ENCODE measurements at regions not wholly inside any gene's neighbourhood (a gene's known extent, or its start where the extent isn't known, plus 50 kb on each side); places are given as distances from the start of the nearest gene placed in this dataset.

GRCh38 chr3:14311729-14312128, 90.7 kb upstream of the SLC6A6 start:
- intact Hi-C loops (cut with DNase I; ENCODE audit: low total_unique reads) (no loop called here), in situ Hi-C loops (cut with MboI; ENCODE audit: low pct_ligation_motif_present in 1 of 4, low pct_unique_long_range_greater_than_20kb in 1 of 4, low sequenced_read_pairs in 3 of 4) (no loop called here)
- no peak for DNase-seq
- TF ChIP-seq POLR2AphosphoS5 (IDR thresholded peaks at IDR 0.05) (no peak), EP300 (IDR thresholded peaks at IDR 0.05; ENCODE audit: low read depth) (no peak), POLR2A (IDR thresholded peaks at IDR 0.05) (no peak), CTCF (IDR thresholded peaks at IDR 0.05) (no peak)
- H3K27me3 ChIP-seq = no peaks in the 10 kb centered on the region
- H3K36me3 ChIP-seq = no peaks in the 10 kb centered on the region
- no peaks in the 10 kb centered on the region for H3K9me3 ChIP-seq
- peak overlapping the region in 1 of 4 donors; percentile 27 for H3K27ac ChIP-seq
- H3K4me1 ChIP-seq = peaks cover 0 to 15% (median 8%) of the 10 kb centered on the region in 4 donors
- H3K4me3 ChIP-seq = no peak overlapping the region

GRCh38 chr3:14312375-14312774, 90.0 kb upstream of the SLC6A6 start:
- intact Hi-C loops (cut with DNase I; ENCODE audit: low total_unique reads) (no loop called here), in situ Hi-C loops (cut with MboI; ENCODE audit: low pct_ligation_motif_present in 1 of 4, low pct_unique_long_range_greater_than_20kb in 1 of 4, low sequenced_read_pairs in 3 of 4) (no loop called here)
- 27 to 53% methylated on average over 7 to 10 of the region's 10 CpGs for WGBS, 2 donors (ENCODE audit: low coverage in 1 of 2)
- Histone ChIP-seq H3K27me3 (no peaks in the 10 kb centered on the region), H3K36me3 (no peaks in the 10 kb centered on the region), H3K4me1 (peaks cover 0 to 15% (median 8%) of the 10 kb centered on the region in 4 donors), H3K27ac (peak overlapping the region in 1 of 4 donors; percentile 27), H3K4me3 (no peak overlapping the region), H3K9me3 (no peaks in the 10 kb centered on the region)
- TF ChIP-seq CTCF (IDR thresholded peaks at IDR 0.05) (no peak), EP300 (IDR thresholded peaks at IDR 0.05; ENCODE audit: low read depth) (no peak), POLR2AphosphoS5 (IDR thresholded peaks at IDR 0.05) (no peak), POLR2A (IDR thresholded peaks at IDR 0.05) (no peak)
- no peak for DNase-seq

- DNase-seq = no peak
- 65% methylated on average over 6 of the region's 6 CpGs; no CpG with 5 or more reads in 1 of the 2 donors for WGBS, 2 donors (ENCODE audit: low coverage in 1 of 2)
- intact Hi-C loops (cut with DNase I; ENCODE audit: low total_unique reads) = no loop called here
- Histone ChIP-seq H3K36me3 (no peaks in the 10 kb centered on the region), H3K27ac (no peak overlapping the region), H3K4me1 (peaks cover 0 to 9% (median 6%) of the 10 kb centered on the region in 4 donors), H3K9me3 (no peaks in the 10 kb centered on the region), H3K4me3 (no peak overlapping the region), H3K27me3 (no peaks in the 10 kb centered on the region)
- TF ChIP-seq POLR2AphosphoS5 (IDR thresholded peaks at IDR 0.05) (no peak), CTCF (IDR thresholded peaks at IDR 0.05) (no peak), POLR2A (IDR thresholded peaks at IDR 0.05) (no peak), EP300 (IDR thresholded peaks at IDR 0.05; ENCODE audit: low read depth) (no peak)
- in situ Hi-C loops (cut with MboI; ENCODE audit: low pct_ligation_motif_present in 1 of 4, low pct_unique_long_range_greater_than_20kb in 1 of 4, low sequenced_read_pairs in 3 of 4) = no loop called here
Observed at GRCh38 chr3:14317057-14317553, 85.3 kb upstream of the SLC6A6 start.

- Histone ChIP-seq H3K27ac (no peak overlapping the region), H3K9me3 (no peaks in the 10 kb centered on the region), H3K4me3 (no peak overlapping the region), H3K27me3 (no peaks in the 10 kb centered on the region), H3K36me3 (no peaks in the 10 kb centered on the region), H3K4me1 (no peaks in the 10 kb centered on the region)
- no peak for DNase-seq
- 72 to 75% methylated on average over 3 of the region's 3 CpGs for WGBS, 2 donors (ENCODE audit: low coverage in 1 of 2)
- TF ChIP-seq POLR2AphosphoS5 (IDR thresholded peaks at IDR 0.05) = no peak
- no peak for TF ChIP-seq POLR2A (IDR thresholded peaks at IDR 0.05)
- TF ChIP-seq CTCF (IDR thresholded peaks at IDR 0.05) = no peak
- TF ChIP-seq EP300 (IDR thresholded peaks at IDR 0.05; ENCODE audit: low read depth) = no peak
- intact Hi-C loops (cut with DNase I; ENCODE audit: low total_unique reads) = no loop called here
- in situ Hi-C loops (cut with MboI; ENCODE audit: low pct_ligation_motif_present in 1 of 4, low pct_unique_long_range_greater_than_20kb in 1 of 4, low sequenced_read_pairs in 3 of 4) = no loop called here
Observed at GRCh38 chr3:14318646-14319045, 83.8 kb upstream of the SLC6A6 start.
